ENCODE measurements at regions not wholly inside any gene's neighbourhood (a gene's known extent, or its start where the extent isn't known, plus 50 kb on each side); places are given as distances from the start of the nearest gene placed in this dataset.

GRCh38 chr17:77849239-77849638, 109.3 kb upstream of the TNRC6C start:
- no peak for DNase-seq

- DNase-seq: no peak
Measured at GRCh38 chr17:77851921-77852320, 106.6 kb upstream of the TNRC6C start.

- DNase-seq: no peak
Measured at GRCh38 chr17:77852731-77853130, 105.8 kb upstream of the TNRC6C start.

GRCh38 chr17:77853191-77853977, 105.1 kb upstream of the TNRC6C start:
- no peak for DNase-seq

- no peak for DNase-seq
Measured at GRCh38 chr17:77854083-77854758, 104.3 kb upstream of the TNRC6C start.

GRCh38 chr17:77854759-77855745, 103.5 kb upstream of the TNRC6C start:
- DNase-seq: no peak

- no peak for DNase-seq
Measured at GRCh38 chr17:77856551-77857305, 101.8 kb upstream of the TNRC6C start.

GRCh38 chr17:77857306-77857555, 101.3 kb upstream of the TNRC6C start:
- no peak for DNase-seq

GRCh38 chr17:77857613-77858012, 100.9 kb upstream of the TNRC6C start:
- no peak for DNase-seq

- no peak for DNase-seq
Measured at GRCh38 chr17:77858291-77859034, 100.0 kb upstream of the TNRC6C start.

- DNase-seq: no peak
Measured at GRCh38 chr17:77859035-77859810, 99.3 kb upstream of the TNRC6C start.

- no peak for DNase-seq
Measured at GRCh38 chr17:77861133-77861695, 97.3 kb upstream of the TNRC6C start.

GRCh38 chr17:77861981-77862645, 96.4 kb upstream of the TNRC6C start:
- no peak for DNase-seq

- no peak for DNase-seq
Measured at GRCh38 chr17:77862890-77863813, 95.4 kb upstream of the TNRC6C start.

- DNase-seq: no peak
Measured at GRCh38 chr17:77863814-77864161, 94.7 kb upstream of the TNRC6C start.

- DNase-seq: no peak
Measured at GRCh38 chr17:77864234-77865111, 94.0 kb upstream of the TNRC6C start.

GRCh38 chr17:77865112-77865611, 93.3 kb upstream of the TNRC6C start:
- no peak for DNase-seq

GRCh38 chr17:77865716-77866115, 92.8 kb upstream of the TNRC6C start:
- DNase-seq: no peak

Measured in fibroblast of skin of right quadriceps (primary cell).